Stimulated activated CD8-positive, alpha-beta memory T cell treated with anti-CD3 and anti-CD28 coated beads, Interleukin-15, amount 100 ng/mL, for 1 hour (primary cell): ENCODE measurements at regions not wholly inside any gene's neighbourhood (a gene's known extent, or its start where the extent isn't known, plus 50 kb on each side); places are given as distances from the start of the nearest gene placed in this dataset.
A peak's percentile ranks its signal among the peaks of the same experiment; 100 is the strongest.

Source experiments
- DNase-seq: peaks from one replicate; pipeline ENCODE4 v3.0.0-alpha.2; 2020; ENCODE audit warnings: low read depth

DNA sequence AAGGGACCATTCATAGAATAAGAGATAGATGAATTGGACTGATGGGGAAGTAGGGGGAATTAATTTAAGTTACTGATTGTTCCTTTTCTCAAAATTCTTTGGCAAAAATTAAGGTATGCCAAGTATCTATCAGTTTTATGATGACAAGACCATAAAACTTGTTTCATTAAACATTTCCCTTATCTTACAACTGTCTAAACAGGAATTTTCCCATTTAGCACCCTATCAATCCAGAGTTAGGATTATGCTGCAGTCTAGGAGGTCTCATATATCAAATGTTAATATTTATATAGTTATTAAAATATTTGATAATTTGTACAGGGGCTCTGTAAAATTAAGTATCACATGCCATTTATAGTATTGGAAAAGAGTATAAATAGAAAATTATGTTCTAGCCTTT, 51.5 kb upstream of the ARID1B start:
- DNase-seq, result no peak

DNA sequence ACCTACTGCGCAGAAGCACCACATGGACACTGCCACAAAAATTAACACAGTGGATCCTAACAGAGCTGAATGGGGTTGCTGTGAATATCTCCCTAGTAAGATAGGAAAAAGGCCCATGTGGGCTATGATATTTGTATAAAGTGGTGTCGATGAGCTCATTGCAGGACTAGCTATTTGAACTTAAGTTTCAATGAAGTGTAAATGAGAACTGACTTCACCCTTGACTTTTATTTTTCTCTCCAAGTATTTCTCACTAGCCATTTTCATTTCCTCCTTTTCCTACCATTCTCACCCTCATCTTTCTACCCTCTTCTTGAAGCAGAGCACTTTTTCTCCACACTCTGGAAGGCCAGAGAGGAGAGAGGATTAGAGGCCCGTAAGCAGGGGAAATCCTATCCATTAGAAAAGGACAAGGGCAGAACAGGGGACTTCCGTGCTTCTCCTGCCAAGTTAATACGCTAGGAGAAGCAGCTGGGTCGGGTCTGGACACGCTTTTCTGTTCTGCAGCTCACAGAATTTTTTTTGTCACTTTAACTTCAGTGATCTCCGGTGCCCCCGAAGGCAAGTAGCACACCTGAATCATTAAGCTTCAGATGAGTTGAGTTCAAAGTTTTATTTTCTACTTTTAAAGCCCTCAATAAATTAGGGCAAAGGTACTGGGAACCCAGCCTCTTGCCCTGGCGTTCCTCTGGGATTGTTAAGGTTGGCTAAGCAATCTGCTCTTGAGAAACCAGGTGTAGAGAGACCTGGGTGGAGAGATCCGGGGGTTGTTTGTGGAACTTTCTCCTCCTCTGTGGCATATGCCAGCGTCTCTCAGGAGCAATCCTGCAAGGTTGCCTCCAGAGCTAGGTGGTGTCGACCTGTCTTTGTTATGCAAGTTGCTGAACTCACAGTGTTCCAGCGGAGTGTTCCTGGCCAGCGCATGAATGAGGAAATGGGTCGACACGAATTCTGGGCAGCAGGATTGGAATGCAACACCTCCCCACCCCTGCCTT, 56.2 kb upstream of the ARID1B start:
- no peak for DNase-seq

DNA sequence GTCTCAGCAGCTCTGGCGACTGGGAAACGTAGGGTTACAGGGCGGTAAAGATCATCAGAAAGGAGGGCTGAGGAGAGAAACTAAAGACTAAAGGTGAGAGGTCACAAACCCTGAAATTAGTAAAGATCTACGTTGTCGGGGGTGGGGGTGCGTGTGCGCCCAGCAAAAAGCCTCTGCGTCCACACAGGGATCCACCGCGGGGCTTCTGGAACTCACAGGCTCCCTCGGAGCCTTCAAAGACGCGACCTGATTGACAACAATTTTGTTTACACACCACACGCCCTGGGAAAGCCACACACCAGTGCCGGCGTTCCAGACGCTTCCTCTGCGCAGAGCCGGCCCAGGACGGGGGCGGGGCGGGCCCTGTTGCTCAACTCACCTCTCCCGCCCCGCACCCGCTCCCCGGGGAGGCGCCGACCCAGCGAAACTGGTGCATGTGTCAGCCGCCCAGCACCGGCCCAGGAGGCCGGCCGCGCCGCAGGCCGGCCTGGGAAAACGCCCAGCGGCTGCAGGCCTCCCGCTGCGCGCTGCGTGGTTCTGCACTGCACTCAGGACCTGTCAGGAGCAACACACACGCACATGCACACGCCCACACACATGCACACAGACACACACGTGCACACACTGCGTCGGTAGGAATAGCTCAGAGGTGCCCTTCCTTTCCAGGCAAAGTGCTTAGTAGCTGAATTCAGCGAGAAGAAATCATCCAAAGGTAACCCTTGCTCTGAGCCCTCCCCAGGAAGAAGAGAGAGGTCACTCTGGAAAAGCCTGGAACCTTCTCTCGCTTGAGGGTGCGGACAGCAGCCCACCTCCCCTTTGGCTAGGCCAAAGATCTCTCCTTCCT, 57.2 kb upstream of the ARID1B start:
- DNase-seq, result peak; percentile 14

DNA sequence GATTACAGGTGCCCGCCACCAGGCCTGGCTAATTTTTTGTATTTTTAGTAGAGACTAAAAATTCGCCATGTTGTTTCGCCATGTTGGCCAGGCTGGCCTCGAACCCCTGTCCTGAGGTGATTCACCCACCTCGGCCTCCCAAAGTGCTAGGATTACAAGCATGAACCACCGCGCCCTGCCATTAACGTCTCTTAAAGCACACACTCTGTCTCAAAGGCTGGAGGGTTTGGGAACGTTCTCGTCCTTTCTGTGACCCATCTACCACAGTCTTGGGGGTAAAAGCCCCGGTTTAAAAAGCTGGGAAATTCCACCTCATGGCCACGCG, 57.8 kb upstream of the ARID1B start:
- no peak for DNase-seq

DNA sequence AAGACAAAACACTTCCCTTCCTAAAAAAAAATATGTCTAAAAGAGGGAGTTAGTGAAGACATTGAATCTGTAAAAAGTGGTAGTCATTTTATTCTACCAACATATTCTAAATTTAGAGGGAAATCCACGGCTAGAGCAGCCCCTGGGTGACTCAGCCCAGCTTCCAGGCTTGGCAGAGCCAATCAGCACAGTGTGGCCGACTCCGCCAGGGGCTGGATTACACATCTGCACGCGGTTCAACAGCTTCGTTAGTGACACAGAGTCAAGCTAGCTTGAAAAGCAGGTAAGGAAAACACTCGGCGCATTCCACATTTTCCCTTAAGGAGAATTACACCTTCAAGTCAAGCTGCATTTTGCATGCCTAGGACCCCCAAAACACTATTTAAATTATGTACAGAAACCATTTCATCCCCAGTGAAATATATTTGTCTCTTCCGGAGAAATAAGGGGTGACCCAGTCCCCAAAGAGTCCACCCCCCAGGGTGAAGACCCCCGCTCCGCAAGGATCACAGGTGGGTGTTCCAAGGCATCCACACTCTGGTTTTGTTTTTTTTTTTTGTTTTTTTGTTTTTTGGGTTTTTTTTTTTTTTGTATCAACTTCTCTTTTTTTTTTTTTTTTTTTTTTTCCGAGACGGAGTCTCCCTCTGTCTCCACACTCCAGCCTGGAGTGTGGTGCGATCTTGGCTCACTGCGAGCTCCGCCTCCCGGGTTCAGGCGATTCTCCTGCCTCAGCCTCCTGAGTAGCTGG, 58.4 kb upstream of the ARID1B start:
- no peak for DNase-seq

DNA sequence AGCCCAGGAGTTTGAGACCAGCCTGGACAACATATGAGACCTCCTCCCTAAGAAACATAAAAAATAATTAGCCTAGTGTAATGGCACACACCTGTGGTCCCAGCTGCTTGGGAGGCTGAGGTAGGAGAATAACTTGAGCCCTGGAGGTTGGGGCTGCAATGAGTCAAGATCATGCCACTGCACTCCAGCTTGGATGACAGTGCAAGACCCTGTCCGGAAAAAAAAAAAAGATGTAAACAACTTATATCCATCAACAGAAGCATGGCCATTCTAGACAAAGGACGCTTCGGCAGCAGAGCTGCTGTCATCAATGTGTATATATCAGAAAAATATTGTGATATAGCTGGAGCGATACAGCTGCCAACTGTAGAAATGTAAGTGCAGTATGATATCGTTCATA, 59.6 kb upstream of the ARID1B start:
- DNase-seq, result no peak

DNA sequence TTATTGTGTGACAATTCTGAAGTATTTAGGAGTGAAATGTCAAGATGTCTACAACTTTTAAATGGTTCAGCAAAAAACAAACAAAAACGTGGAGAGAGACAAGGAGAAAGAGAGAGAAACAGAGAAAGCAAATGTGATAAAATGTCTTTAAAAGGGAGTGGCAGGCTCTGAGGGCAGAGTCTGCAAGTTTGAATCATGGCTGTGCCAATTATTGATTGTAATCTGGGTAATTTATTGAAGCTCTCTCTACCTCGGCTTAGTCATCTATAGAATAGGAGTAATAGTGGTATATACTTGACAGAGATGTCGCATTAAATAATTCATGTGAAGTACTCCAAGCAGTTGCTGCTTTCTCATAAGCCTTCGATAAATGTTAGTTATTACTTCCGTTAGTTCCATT, 61.3 kb upstream of the ARID1B start:
- no peak for DNase-seq

DNA sequence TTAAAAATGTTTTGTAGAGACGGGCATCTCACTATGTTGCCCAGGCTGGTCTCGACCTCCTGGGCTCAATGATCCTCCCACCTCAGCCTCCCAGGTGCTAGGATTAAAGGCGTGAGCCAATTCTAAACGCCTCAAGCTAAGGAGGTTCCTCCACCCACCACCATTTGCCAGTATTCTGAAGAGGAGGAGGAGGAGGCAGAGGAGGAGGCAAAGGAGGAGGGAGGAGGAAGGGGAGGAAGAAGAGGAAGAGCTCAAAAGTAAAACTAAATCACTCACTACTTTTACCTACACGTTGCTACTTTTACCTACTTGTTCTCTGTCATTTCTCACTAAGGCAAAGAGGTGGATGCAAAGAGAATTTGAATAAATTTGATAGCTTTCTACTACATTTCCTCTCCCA, 63.6 kb upstream of the ARID1B start:
- no peak for DNase-seq

DNA sequence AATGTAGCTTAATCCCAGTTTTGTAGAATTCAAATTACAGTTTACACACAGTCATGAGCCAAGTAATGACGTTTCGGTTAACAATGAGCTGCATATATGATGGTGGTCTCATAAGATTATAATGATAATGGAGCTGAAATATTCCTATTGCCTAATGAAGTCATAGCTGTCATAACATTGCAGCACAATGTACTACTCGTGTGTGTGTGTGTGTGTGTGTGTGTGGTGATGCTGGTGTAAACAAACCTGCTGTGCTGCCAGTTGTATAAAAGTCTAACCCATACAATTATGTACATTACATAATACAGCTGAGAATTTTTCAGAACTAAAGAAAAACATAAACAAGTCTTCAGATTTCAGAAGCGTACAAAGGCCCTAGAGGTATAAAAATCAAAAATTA, 66.7 kb upstream of the ARID1B start:
- no peak for DNase-seq

DNA sequence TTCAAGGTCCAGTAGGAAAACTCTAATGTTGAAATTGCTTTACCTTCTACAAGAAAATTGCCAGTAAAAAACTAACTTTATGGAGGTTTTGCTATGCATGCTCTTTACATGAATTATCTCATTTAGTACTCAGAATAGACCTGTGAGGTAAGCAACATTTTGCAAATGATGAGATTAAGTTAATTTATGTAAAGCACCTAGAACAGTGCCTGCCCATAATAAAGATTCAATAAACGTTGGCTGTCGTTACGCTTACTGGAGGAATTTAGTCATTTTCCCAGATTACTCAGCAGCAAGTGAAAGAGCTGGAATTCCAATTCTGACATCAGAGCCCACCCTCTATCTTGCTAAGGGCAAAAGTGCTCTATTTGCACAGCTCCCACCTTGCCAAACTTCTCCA, 69.4 kb upstream of the ARID1B start:
- DNase-seq, result no peak

DNA sequence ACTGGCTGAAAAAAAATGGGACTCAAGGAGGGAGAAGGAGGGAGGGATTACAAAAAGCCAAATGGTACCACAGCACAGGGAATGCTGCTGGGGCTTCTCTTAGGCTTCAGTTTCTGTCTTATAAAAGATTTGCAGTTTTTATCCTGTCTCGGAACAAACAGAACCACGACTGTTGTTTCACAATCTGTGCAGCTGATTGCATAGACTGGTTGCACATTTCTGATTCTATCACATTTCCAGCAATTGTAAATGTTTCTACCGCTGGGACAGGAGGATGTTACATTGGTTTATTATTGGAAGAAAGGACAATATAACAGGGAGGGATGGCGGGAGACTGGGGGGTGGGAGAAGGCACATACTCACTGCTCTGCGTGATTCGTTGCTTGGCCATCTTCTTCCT, 73.5 kb upstream of the ARID1B start:
- DNase-seq, result no peak

DNA sequence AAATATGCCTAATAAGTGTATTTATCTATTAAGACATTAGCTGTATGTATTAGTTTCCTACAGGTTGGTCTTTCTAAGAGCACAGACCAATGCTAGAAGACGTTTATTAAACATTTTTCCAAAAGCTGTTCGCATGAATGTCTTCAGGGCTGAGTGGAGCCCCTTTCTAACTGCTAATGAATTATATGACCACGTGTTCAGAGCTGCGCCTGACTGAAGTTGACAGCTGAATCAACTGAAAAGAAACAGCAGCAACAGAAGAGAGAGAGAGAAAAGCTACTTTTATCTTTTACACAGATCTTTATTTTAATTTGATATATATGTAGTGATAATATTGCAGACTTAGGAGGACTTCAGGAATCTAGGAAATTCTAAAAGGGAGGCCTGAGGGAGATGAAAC, 75.2 kb upstream of the ARID1B start:
- no peak for DNase-seq

DNA sequence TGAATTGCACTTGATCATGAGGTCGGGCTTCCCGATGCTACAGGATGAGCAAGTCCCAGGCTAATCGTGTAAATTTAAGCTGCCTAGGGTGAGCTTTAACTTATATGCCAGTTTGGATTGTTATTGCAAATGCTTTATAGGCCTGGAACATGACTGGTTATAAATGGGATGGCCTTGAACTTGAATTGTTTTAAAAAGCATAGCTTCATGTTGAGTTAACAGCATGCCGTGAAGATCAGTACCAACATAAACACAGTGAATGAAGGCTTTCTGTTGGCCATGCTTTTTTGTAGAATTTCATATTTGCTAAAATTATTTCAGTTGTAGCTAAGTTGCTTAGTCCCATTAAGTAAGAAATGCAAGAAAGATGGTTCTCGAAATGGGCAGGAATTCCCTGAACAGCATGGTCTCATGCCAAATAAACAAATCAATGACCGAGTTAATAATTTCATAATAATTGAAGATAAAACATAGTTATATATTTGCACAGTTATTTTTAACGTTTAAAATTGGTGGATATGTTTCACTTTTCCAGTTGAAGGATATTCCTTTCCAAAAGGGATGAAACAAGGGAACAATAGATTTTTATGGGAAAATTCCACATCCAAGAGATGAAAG, 76.6 kb upstream of the ARID1B start:
- DNase-seq, result no peak

DNA sequence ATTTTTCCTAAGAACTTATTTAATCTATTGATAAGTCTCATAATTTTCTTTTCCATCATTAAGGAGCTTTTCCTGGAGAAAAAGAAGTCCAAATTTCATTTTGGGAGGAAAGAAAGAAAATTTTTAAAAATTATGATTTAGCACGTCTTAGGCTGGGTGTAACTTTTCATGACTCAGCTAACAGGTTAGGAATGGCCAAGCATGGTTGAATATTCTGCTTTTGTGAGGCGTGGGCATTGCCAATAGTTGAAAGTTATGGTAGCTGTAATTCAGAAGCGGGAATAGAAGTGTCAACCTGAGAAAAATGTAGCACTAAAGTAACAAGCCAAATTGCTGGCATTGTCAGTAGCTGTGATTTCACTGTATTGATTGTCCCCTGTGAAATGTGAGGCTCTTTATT, 77.2 kb upstream of the ARID1B start:
- no peak for DNase-seq

DNA sequence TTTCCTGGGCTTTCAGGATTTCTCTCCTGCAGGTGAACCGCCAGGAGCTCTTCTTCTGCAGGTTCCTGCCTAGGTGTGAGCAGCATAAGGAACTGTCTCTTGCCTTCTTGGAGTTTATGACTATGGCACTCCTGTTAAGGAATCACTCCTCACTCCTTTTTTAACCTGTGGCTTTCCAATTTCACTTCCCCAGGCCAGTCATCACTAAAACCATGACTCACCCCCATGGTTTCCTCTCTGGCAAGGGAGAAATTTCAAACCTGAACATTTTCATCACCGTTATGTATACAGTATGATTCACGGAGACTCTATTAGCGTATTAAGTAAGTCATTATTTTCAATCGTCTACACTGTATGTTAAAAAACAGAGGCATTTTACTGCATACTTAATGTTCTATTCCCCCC, 78.2 kb upstream of the ARID1B start:
- DNase-seq, result no peak

DNA sequence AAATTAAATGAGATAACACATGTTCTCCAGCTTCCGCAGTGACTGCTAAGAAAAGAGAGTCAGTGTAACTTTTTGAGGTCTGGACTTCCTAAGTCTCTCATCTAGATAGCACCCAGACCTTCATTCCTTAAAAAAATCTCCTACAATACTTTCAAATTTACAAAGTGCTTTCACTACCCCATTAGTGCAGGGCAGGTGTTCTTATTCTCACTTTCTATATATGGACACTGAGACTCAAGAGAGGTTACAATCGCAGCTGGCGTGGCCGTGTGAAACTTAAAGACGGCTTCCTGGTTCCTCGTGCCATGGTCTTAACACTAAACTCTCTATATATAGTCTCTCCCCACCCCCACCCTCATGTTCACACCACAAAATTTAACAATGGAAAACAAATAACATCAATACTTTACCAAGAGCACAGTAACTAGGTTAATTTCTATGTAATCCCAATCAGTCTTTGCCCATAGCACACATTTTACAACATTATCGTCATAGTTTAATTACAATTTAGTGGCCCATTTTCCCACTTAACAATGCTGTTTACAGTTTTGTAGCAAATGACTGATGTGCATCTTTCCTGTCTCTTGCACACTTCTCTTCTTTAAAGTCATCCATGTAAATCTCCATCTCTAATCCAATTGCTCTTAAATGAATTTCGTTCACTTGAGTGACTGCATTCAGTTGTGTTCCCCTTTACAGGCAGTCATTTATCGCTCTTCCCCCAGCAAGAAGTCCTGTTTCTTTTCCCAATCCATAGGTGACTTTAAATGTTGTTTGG, 78.8 kb upstream of the ARID1B start:
- no peak for DNase-seq

DNA sequence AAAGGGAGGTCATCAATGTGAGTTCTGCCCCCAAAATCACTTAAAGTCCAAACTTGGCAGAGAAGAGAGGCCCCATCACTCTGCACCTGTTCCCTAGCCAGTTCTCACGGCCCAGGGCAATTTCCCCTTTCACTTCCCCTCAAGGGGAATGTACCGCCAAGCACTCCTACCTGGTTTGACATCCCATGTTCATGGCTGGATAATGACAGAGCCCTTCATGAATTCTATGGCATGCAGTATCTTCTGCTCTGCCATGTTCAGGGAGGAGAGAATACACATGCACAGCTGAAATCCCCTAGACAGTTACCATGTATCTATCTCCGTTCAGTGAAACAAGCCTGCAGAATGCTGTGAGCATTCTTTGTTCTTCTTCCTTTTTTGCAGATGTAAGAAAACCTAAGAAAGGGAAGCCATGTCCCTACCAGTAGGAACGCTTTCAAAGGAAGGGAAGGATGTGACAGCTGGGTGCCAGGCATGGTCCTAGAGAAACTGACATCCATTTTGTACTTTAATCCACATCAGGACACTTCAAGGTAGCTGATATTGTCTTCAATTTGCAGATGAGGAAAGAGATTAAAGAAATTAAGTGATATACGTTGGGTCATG, 79.8 kb upstream of the ARID1B start:
- no peak for DNase-seq

DNA sequence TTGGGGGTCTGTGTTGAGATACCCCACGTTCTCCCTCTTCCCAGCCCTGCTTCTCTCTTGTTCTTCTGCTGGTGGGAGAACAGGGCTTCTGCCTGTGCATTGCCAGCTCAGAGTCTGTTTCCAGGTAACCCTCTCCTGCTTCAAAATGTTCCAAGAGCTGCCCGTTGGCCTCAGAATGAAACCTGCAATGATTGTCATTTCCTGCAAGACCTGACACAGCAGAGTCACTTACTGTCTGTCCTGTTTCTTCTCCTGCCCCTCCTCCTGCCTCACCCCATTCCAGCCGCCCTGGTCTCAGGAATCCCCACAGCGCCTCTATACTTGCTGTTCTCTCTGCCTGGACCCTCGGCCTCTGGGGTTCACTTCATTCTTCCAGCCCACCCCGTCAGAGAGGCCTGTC, 81.4 kb upstream of the ARID1B start:
- DNase-seq, result no peak

DNA sequence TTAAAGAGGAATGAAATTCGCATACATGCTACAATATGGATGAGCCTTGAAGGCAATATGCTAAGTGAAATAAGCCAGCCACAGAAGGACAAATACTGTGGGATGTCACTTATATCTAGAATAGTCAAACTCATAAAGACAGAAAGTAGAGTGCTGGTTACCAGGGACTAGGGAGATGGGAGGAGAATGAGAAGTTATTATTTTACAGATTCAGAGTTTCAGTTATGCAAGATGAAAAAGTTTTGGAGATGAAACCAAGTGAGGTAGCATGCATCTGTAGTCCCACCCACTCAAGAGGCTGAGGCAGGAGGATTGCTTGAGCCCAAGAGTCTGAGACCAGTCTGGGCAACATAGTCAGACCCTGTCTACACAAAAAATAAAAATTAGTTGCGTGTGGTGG, 82.5 kb upstream of the ARID1B start:
- DNase-seq, result no peak

DNA sequence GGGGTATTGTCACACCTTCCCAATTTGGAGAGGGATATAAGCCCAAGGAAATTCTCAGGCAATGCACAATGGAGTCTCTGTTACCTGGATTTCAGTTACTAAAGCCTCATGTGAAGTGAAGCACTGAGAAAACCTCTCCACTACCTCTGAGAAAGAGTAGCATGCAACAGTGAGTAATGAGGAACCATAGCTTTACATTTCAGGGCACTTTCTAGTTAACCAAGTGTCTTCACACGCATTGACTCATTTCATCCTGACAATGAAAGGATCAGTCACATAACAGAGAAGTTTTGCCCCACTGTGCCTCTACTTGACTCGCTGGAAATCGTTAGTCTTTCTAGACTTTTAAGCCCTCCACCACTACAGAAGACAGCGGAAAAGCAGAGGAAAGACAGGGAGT, 86.2 kb upstream of the ARID1B start:
- DNase-seq, result no peak

DNA sequence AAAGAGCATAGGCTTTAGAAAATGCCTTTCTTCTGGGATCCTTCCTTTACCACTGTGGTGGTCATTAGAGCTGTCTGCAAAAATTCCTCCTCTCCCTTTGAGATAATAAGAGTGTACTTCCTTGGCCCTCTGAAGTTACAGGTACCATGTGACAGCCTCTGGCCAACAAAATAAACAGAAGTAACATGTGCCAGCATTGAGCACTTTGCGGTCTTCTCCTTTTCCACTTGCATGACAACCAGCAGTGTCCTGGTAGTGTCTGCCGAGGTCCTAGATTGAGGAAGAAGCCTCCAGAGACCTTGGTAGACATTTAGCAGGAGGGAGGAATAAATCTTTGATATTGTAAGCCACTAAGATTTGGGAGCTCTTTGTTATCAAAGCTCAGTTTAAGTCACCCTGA, 87.5 kb upstream of the ARID1B start:
- DNase-seq, result no peak
